Liver (tissue), 8 donors: ENCODE measurements at regions not wholly inside any gene's neighbourhood (a gene's known extent, or its start where the extent isn't known, plus 50 kb on each side); places are given as distances from the start of the nearest gene placed in this dataset.

Experiments used
- DNase-seq: peaks from one replicate; pipeline ENCODE4 v3.0.0-alpha.2; 2017; ENCODE audit warnings: low spot score
- H3K27ac ChIP-seq, 2 donors: one replicate each; pipeline ENCODE4 v1.7.0; 2013; ENCODE audit warnings: inconsistent platforms in 2 of 2, low read length in 2 of 2, control low read depth in 1 of 2, low read depth in 1 of 2, mild to moderate bottlenecking in 1 of 2
- H3K27me3 ChIP-seq, 4 donors: one replicate each; pipeline versions ENCODE4 v1.6.1 to v1.7.0; 2013; ENCODE audit warnings: low read length in 3 of 4, inconsistent platforms in 1 of 4, mild to moderate bottlenecking in 1 of 4, moderate library complexity in 1 of 4; ENCODE audit not compliant: control insufficient read depth in 4 of 4, insufficient read depth in 4 of 4
- H3K36me3 ChIP-seq, 4 donors: one replicate each; pipeline versions ENCODE4 v1.6.1 to v1.7.0; 2013; ENCODE audit warnings: low read length in 3 of 4, mild to moderate bottlenecking in 3 of 4, low read depth in 1 of 4, moderate library complexity in 1 of 4; ENCODE audit not compliant: control insufficient read depth in 4 of 4, insufficient read depth in 3 of 4
- H3K4me1 ChIP-seq, 4 donors: one replicate each; pipeline versions ENCODE4 v1.6.1 to v1.7.0; 2013; ENCODE audit warnings: low read length in 3 of 4, mild to moderate bottlenecking in 3 of 4, moderate library complexity in 1 of 4; ENCODE audit not compliant: control insufficient read depth in 4 of 4, insufficient read depth in 4 of 4
- H3K4me3 ChIP-seq, 3 donors: one replicate each; pipeline versions ENCODE4 v1.6.1 to v1.7.0; 2013; ENCODE audit warnings: low read length in 3 of 3, control low read depth in 1 of 3, low read depth in 1 of 3, mild to moderate bottlenecking in 1 of 3
- H3K9ac ChIP-seq, 2 donors: one replicate each; pipeline ENCODE4 v1.7.0; 2013; ENCODE audit warnings: low read length in 2 of 2, mild to moderate bottlenecking in 2 of 2, moderate library complexity in 2 of 2, control low read depth in 1 of 2, low read depth in 1 of 2
- H3K9me3 ChIP-seq, 4 donors: one replicate each; pipeline versions ENCODE4 v1.6.1 to v1.7.0; 2013; ENCODE audit warnings: low read length in 3 of 4; ENCODE audit not compliant: control insufficient read depth in 4 of 4
- CTCF ChIP-seq: fragments of 150-350 bp; IDR thresholded peaks from 2 replicates; pipeline ENCODE4 v1.5.1; 2017; ENCODE audit warnings: improper control_type of control experiment, low read depth, low read length; ENCODE audit not compliant: missing input control
- EGR1 ChIP-seq, 2 donors: IDR thresholded peaks; 2 replicates each; pipeline ENCODE4 v1.6.1; 2016 to 2018; ENCODE audit warnings: antibody characterized with exemption in 2 of 2, low read depth in 2 of 2
- FOXA1 ChIP-seq: IDR thresholded peaks from 2 replicates; pipeline ENCODE4 v1.6.1; 2016; ENCODE audit warnings: antibody characterized with exemption
- FOXA2 ChIP-seq: IDR thresholded peaks from 2 replicates; pipeline ENCODE4 v1.6.1; 2016; ENCODE audit warnings: antibody characterized with exemption
- GABPA ChIP-seq, 2 donors: IDR thresholded peaks in 1 of 2; conservative IDR thresholded peaks in 1 of 2; 2 replicates each; pipeline ENCODE4 v1.6.1; 2016; ENCODE audit warnings: antibody characterized with exemption in 2 of 2, mild to moderate bottlenecking in 1 of 2, moderate library complexity in 1 of 2
- HNF4A ChIP-seq, 2 donors: conservative IDR thresholded peaks; 2 replicates each; pipeline ENCODE4 v1.6.1; 2016; ENCODE audit warnings: antibody characterized with exemption in 2 of 2, mild to moderate bottlenecking in 2 of 2
- HNF4G ChIP-seq: IDR thresholded peaks from 2 replicates; pipeline ENCODE4 v1.6.1; 2016; ENCODE audit warnings: antibody characterized with exemption
- JUND ChIP-seq, 2 donors: IDR thresholded peaks; 2 replicates each; pipeline ENCODE4 v1.6.1; 2016; ENCODE audit warnings: antibody characterized with exemption in 2 of 2
- NR2F2 ChIP-seq: IDR thresholded peaks from 2 replicates; pipeline ENCODE4 v1.6.1; 2016; ENCODE audit warnings: antibody characterized with exemption
- RAD21 ChIP-seq, 2 donors: IDR thresholded peaks; 2 replicates each; pipeline ENCODE4 v1.6.1; 2016; ENCODE audit warnings: antibody characterized with exemption in 2 of 2, mild to moderate bottlenecking in 2 of 2
- RXRA ChIP-seq, 2 donors: IDR thresholded peaks; 2 replicates each; pipeline ENCODE4 v1.6.1; 2017 to 2018; ENCODE audit warnings: antibody characterized with exemption in 2 of 2, mild to moderate bottlenecking in 1 of 2
- SP1 ChIP-seq: IDR thresholded peaks from 2 replicates; pipeline ENCODE4 v1.6.1; 2018; ENCODE audit warnings: antibody characterized with exemption, mild to moderate bottlenecking
- TAF1 ChIP-seq: conservative IDR thresholded peaks from 2 replicates; pipeline ENCODE4 v1.6.1; 2016; ENCODE audit warnings: antibody characterized with exemption, mild to moderate bottlenecking
- YY1 ChIP-seq: IDR thresholded peaks from 2 replicates; pipeline ENCODE4 v1.6.1; 2016; ENCODE audit warnings: antibody characterized with exemption, mild to moderate bottlenecking
- WGBS: extraction: QIAGEN DNeasy Blood & Tissue Kit; methylation state at CpG from one replicate; pipeline ENCODE4 v1.1.7; 2013; 5-methylcytosine and 5-hydroxymethylcytosine counted together
- TF ChIP-seq, protein P1 (sequence below): IDR thresholded peaks from 2 replicates; pipeline ENCODE4 v1.6.1; 2016; ENCODE audit warnings: antibody characterized with exemption
- TF ChIP-seq, protein P2 (sequence below): IDR thresholded peaks from 2 replicates; pipeline ENCODE4 v1.6.1; 2016; ENCODE audit warnings: antibody characterized with exemption
- TF ChIP-seq, protein P3 (sequence below): IDR thresholded peaks from 2 replicates; pipeline ENCODE4 v1.6.1; 2016; ENCODE audit warnings: antibody characterized with exemption
- TF ChIP-seq, protein P4 (sequence below): IDR thresholded peaks from 2 replicates; pipeline ENCODE4 v1.6.1; 2016; ENCODE audit warnings: antibody characterized with exemption, mild to moderate bottlenecking
- donor health status: healthy.
- donor health status: healthy.
- donor health status: healthy.
- donor health status: healthy.
- donor health status: healthy.

DNA sequence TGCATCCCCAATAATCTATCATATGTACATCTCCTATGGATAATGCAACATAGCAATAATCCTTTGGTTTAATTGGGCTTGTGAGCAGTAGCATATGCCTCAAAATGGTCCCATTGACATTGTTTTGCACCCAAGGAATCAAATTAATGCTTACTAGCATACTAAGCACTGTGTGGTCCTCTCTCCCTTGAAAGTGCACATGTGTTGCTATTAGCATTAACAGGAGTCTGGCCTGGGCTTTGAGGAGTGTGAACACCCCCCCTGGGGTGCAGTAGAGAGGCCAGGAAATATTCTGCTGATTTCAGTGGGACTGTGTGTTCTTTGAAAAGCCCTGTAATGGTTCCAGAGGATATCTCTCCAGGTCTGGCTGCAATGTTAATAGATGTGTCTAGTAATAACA is 1148.4 kb downstream of the VRK1 start:
- Histone ChIP-seq H3K4me1 (no peaks in the 10 kb centered on the region), H3K9me3 (no peaks in the 10 kb centered on the region), H3K9ac (no peak overlapping the region), H3K4me3 (no peak overlapping the region), H3K27ac (no peak overlapping the region), H3K36me3 (no peaks in the 10 kb centered on the region), H3K27me3 (no peaks in the 10 kb centered on the region)
- DNase-seq, result no peak
- TF ChIP-seq RAD21 (IDR thresholded peaks at IDR 0.05) (no peak), RXRA (IDR thresholded peaks at IDR 0.05) (no peak), HNF4A (conservative IDR thresholded peaks at IDR 0.05) (no peak), EGR1 (IDR thresholded peaks at IDR 0.05; ENCODE audit: low read depth in 2 of 2) (no peak), CTCF (no peak), YY1 (no peak), JUND (IDR thresholded peaks at IDR 0.05) (no peak), TAF1 (no peak), SP1 (no peak), GABPA (IDR thresholded peaks at IDR 0.05 in 1 of 2, conservative IDR thresholded peaks at IDR 0.05 in 1 of 2) (no peak), NR2F2 (no peak), HNF4G (no peak), FOXA1 (no peak), FOXA2 (no peak)
- TF ChIP-seq, protein P1, sequence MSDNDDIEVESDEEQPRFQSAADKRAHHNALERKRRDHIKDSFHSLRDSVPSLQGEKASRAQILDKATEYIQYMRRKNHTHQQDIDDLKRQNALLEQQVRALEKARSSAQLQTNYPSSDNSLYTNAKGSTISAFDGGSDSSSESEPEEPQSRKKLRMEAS, result no peak
- TF ChIP-seq, protein P2, sequence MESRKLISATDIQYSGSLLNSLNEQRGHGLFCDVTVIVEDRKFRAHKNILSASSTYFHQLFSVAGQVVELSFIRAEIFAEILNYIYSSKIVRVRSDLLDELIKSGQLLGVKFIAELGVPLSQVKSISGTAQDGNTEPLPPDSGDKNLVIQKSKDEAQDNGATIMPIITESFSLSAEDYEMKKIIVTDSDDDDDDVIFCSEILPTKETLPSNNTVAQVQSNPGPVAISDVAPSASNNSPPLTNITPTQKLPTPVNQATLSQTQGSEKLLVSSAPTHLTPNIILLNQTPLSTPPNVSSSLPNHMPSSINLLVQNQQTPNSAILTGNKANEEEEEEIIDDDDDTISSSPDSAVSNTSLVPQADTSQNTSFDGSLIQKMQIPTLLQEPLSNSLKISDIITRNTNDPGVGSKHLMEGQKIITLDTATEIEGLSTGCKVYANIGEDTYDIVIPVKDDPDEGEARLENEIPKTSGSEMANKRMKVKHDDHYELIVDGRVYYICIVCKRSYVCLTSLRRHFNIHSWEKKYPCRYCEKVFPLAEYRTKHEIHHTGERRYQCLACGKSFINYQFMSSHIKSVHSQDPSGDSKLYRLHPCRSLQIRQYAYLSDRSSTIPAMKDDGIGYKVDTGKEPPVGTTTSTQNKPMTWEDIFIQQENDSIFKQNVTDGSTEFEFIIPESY, result no peak
- TF ChIP-seq, protein P3, sequence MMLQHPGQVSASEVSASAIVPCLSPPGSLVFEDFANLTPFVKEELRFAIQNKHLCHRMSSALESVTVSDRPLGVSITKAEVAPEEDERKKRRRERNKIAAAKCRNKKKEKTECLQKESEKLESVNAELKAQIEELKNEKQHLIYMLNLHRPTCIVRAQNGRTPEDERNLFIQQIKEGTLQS, result no peak
- TF ChIP-seq, protein P4, sequence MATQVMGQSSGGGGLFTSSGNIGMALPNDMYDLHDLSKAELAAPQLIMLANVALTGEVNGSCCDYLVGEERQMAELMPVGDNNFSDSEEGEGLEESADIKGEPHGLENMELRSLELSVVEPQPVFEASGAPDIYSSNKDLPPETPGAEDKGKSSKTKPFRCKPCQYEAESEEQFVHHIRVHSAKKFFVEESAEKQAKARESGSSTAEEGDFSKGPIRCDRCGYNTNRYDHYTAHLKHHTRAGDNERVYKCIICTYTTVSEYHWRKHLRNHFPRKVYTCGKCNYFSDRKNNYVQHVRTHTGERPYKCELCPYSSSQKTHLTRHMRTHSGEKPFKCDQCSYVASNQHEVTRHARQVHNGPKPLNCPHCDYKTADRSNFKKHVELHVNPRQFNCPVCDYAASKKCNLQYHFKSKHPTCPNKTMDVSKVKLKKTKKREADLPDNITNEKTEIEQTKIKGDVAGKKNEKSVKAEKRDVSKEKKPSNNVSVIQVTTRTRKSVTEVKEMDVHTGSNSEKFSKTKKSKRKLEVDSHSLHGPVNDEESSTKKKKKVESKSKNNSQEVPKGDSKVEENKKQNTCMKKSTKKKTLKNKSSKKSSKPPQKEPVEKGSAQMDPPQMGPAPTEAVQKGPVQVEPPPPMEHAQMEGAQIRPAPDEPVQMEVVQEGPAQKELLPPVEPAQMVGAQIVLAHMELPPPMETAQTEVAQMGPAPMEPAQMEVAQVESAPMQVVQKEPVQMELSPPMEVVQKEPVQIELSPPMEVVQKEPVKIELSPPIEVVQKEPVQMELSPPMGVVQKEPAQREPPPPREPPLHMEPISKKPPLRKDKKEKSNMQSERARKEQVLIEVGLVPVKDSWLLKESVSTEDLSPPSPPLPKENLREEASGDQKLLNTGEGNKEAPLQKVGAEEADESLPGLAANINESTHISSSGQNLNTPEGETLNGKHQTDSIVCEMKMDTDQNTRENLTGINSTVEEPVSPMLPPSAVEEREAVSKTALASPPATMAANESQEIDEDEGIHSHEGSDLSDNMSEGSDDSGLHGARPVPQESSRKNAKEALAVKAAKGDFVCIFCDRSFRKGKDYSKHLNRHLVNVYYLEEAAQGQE, result no peak

DNA sequence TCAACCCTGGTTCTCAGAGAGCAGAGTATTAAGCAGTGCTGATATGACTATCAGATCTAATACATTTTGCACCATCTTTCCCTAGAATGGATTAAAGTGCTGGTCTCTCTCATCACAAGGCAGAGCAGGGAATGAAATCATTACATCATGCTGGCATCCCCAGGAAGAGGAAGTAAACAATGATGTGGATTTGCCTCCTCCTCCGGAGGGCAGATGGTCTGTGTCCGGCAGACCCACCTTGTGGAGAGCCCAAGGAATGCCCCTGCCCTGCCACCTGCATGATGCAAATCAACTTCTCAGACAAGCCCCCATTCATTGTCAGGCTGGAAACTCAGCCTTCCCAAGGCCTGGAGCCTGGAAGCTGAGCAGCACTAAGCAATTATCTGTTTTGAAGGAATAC is 1149.1 kb downstream of the VRK1 start:
- Histone ChIP-seq H3K4me3 (no peak overlapping the region), H3K36me3 (no peaks in the 10 kb centered on the region), H3K27ac (no peak overlapping the region), H3K4me1 (no peaks in the 10 kb centered on the region), H3K9ac (no peak overlapping the region), H3K9me3 (no peaks in the 10 kb centered on the region), H3K27me3 (no peaks in the 10 kb centered on the region)
- no peak for DNase-seq
- no peak for TF ChIP-seq CTCF
- TF ChIP-seq SP1, result no peak
- no peak for TF ChIP-seq NR2F2
- TF ChIP-seq, protein P2, result no peak
- TF ChIP-seq TAF1, result no peak
- TF ChIP-seq JUND (IDR thresholded peaks at IDR 0.05), result no peak
- WGBS, result 30% methylated on average over 2 of the region's 2 CpGs
